BJ (cell line): ENCODE measurements at regions not wholly inside any gene's neighbourhood (a gene's known extent, or its start where the extent isn't known, plus 50 kb on each side); places are given as distances from the start of the nearest gene placed in this dataset.

Source experiments
- CTCF ChIA-PET: fragments of 350-600 bp; formaldehyde crosslinking; extraction: SDS; loops from one replicate; lab custom pipeline; 2021; ENCODE audit warnings: antibody characterized with exemption, inconsistent platforms; lab: Yijun Ruan, JAX
- POLR2A ChIA-PET: fragments of 300-600 bp; sonication (Branson Sonifier 250); formaldehyde crosslinking; extraction: SDS; loops from one replicate; lab custom pipeline; 2021; ENCODE audit warnings: antibody characterized with exemption; lab: Charles Lee
- DNase-seq: peaks from one replicate; pipeline ENCODE4 v3.0.0-alpha.2; 2011; ENCODE audit warnings: low read depth
- H3K27me3 ChIP-seq: 2 replicates; pipeline ENCODE4 v1.6.0; 2011; ENCODE audit warnings: low read length; ENCODE audit not compliant: control insufficient read depth, insufficient read depth
- H3K36me3 ChIP-seq: 2 replicates; pipeline ENCODE4 v1.5.1; 2011; ENCODE audit warnings: low read length; ENCODE audit not compliant: control insufficient read depth, insufficient read depth
- H3K4me3 ChIP-seq: 2 replicates; pipeline ENCODE4 v1.5.1; 2011; ENCODE audit warnings: low read depth, mild to moderate bottlenecking, control low read depth, low read length
- TF ChIP-seq, protein P1 (sequence below): IDR thresholded peaks from 2 replicates; pipeline ENCODE4 v1.5.1; 2011; ENCODE audit warnings: low read depth, mild to moderate bottlenecking, control low read depth, inconsistent platforms, low read length, moderate library complexity; ENCODE audit not compliant: insufficient read depth

DNA sequence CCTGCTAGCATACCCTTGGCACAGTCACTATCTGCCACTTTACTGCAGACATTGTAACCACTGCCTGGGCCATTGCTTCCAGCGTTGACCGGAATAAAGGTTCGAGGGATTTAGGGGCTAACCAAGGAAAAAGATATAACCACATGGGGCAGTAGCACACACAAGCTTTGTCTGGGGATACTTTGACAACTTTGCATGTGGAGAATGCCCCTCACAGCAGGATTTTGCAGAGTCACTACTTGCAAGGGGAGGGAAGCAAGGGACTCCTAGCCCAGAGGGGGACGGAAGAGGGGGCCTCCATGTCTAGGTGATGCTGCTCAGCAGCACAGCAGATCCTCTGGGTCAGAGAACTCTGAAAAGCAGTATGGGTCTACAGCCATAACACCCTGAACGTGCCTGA is 138.7 kb downstream of the SPP2 start:
- Histone ChIP-seq H3K36me3 (no peaks in the 10 kb centered on the region), H3K4me3 (no peak overlapping the region), H3K27me3 (peaks cover 5% of the 10 kb centered on the region)
- ChIA-PET POLR2A (no interaction called here), CTCF (no interaction called here)
- no peak for DNase-seq
- TF ChIP-seq, protein P1, sequence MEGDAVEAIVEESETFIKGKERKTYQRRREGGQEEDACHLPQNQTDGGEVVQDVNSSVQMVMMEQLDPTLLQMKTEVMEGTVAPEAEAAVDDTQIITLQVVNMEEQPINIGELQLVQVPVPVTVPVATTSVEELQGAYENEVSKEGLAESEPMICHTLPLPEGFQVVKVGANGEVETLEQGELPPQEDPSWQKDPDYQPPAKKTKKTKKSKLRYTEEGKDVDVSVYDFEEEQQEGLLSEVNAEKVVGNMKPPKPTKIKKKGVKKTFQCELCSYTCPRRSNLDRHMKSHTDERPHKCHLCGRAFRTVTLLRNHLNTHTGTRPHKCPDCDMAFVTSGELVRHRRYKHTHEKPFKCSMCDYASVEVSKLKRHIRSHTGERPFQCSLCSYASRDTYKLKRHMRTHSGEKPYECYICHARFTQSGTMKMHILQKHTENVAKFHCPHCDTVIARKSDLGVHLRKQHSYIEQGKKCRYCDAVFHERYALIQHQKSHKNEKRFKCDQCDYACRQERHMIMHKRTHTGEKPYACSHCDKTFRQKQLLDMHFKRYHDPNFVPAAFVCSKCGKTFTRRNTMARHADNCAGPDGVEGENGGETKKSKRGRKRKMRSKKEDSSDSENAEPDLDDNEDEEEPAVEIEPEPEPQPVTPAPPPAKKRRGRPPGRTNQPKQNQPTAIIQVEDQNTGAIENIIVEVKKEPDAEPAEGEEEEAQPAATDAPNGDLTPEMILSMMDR = no peak

DNA sequence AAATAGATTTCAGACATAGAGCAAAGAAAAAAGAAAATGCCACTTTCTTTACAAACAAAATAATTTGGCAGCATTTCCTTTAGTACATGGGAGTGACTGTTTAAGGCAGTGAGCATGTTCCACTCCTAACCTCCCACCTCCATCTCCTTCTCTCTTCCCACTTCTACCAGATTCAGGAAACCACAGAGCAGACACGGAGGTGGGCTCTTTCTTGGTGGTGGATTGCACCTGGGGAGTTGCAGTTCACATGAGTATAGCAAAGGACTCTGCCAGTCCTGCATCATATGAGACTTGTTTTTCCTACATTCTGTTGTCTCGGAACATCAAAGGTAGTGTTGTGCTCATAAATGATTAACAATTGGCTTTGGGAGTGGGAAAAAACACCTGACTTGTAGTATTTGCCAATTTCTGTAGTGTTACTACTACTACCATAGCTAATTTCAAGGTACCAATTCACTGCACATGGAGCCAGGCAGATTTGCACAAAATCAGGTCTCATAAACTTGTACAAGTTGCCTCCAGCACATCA is 137.2 kb downstream of the SPP2 start:
- CTCF ChIA-PET = no interaction called here
- Histone ChIP-seq H3K27me3 (peaks cover 4% of the 10 kb centered on the region; the same call in 1 of the 2 replicates), H3K4me3 (no peak overlapping the region), H3K36me3 (no peaks in the 10 kb centered on the region)
- TF ChIP-seq, protein P1 = no peak
- POLR2A ChIA-PET = no interaction called here
- no peak for DNase-seq

DNA sequence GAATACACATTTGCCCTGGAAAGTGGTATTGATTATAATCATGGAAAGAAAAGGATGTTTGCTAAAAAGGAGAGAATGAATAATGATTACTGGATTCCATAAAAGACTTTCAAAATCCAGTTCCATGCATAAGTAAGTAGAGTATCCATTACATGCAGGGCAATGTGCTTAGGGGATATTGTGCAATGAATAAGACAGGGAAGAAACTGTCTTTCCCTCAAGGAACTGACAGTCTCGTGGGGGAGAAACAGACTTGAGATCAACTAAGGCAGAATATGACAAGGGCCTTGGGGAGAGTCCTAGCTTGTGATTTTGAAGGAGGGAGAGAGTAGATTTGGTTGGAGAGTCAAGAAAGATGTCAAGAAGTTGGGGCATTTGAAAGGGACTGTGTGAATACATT is 130.6 kb downstream of the SPP2 start:
- TF ChIP-seq, protein P1 = no peak
- Histone ChIP-seq H3K36me3 (no peaks in the 10 kb centered on the region), H3K4me3 (no peak overlapping the region), H3K27me3 (no peaks in the 10 kb centered on the region)
- DNase-seq = no peak
- ChIA-PET POLR2A (no interaction called here), CTCF (no interaction called here)

DNA sequence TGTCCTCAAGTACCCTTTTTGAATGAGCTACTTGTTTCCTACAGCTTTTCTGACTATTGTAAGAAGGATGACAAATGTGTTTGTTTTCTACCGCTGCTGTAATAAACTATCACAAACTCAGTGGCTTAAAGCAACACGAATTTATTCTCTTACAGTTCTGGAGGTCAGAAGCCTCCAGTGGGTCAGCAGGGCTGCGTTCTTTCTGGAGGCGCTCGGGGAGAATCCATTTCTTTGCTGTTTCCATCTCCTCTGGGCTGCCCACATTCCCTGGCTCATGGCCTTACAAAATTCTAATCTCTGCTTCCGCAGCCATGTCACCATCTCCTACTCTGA is 128.5 kb downstream of the SPP2 start:
- Histone ChIP-seq H3K4me3 (no peak overlapping the region), H3K27me3 (no peaks in the 10 kb centered on the region), H3K36me3 (no peaks in the 10 kb centered on the region)
- ChIA-PET CTCF (no interaction called here), POLR2A (no interaction called here)
- TF ChIP-seq, protein P1 = no peak
- DNase-seq = no peak

DNA sequence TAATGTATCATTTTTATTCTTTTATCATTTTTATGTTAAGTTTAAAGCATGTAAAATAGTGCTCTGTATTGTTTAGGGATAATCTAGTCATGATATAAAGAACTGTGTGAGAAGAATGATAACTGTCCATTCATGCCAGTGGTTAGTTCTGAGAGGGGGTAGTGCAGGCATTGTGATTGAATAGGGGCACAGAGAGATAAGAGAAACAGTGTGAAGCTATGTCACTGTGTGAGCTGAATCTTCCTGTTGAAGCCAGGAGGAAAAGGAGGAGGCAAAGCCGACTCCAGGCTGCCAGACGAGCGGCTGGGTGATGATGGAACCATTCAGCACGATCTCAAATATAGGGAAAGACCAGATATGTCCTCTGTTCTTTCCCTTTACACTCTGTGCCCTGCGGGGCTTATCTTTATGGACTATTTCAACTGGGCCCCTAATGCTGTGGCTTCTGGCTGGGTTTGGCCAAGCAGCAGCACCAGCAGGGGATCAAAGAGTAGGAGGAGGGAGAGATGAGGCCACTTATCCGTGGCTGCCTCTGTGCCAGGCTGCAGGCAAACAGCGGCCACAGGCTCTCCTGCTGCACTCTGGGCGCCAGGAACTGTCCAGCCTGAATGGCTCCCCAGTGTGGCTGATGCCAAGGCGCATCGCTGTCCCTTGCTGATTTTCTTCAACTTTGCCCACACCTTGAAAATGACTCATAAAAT is 128.0 kb downstream of the SPP2 start:
- H3K36me3 ChIP-seq = no peaks in the 10 kb centered on the region
- no peak for DNase-seq
- no peak overlapping the region for H3K4me3 ChIP-seq
- ChIA-PET CTCF (no interaction called here), POLR2A (no interaction called here)
- H3K27me3 ChIP-seq = no peaks in the 10 kb centered on the region
- TF ChIP-seq, protein P1 = no peak
